BE2C (cell line): ENCODE measurements at regions not wholly inside any gene's neighbourhood (a gene's known extent, or its start where the extent isn't known, plus 50 kb on each side); places are given as distances from the start of the nearest gene placed in this dataset.

Experiments
- DNase-seq: peaks from one replicate; pipeline ENCODE4 v3.0.0-alpha.2; 2020
- H3K27me3 ChIP-seq: fragments of 250-450 bp; sonication (Bioruptor Pico); 2 replicates; pipeline ENCODE4 v1.5.1; 2020; ENCODE audit warnings: mild to moderate bottlenecking
- H3K36me3 ChIP-seq: fragments of 250-450 bp; sonication (Bioruptor Pico); 2 replicates; pipeline ENCODE4 v1.5.1; 2020; ENCODE audit warnings: mild to moderate bottlenecking
- H3K4me1 ChIP-seq: fragments of 250-450 bp; sonication (Bioruptor Pico); 2 replicates; pipeline ENCODE4 v1.5.1; 2020
- H3K4me3 ChIP-seq: 2 replicates; pipeline ENCODE4 v1.5.1; 2011; ENCODE audit warnings: low read depth, low read length
- H3K9me3 ChIP-seq: fragments of 250-450 bp; sonication (Bioruptor Pico); 2 replicates; pipeline ENCODE4 v1.5.1; 2020
- CTCF ChIP-seq: IDR thresholded peaks from 2 replicates; pipeline ENCODE4 v1.5.1; 2012; ENCODE audit warnings: mild to moderate bottlenecking, low read depth, low read length

- no peaks in the 10 kb centered on the region for H3K36me3 ChIP-seq
- DNase-seq, result no peak
- no peak overlapping the region for H3K4me3 ChIP-seq
- no peak for TF ChIP-seq CTCF
- peaks cover 10% of the 10 kb centered on the region for H3K27me3 ChIP-seq
- no peaks in the 10 kb centered on the region for H3K4me1 ChIP-seq
- no peaks in the 10 kb centered on the region for H3K9me3 ChIP-seq
These were observed 53.0 kb upstream of the CLDN14 start for GRCh38 chr21:36532769-36533467.

GRCh38 chr21:36533468-36533848 lies 53.5 kb upstream of the CLDN14 start:
- H3K9me3 ChIP-seq, result no peaks in the 10 kb centered on the region
- no peaks in the 10 kb centered on the region for H3K36me3 ChIP-seq
- peaks cover 7% of the 10 kb centered on the region for H3K27me3 ChIP-seq
- no peak overlapping the region for H3K4me3 ChIP-seq
- H3K4me1 ChIP-seq, result no peaks in the 10 kb centered on the region
- TF ChIP-seq CTCF, result no peak
- no peak for DNase-seq

DNA sequence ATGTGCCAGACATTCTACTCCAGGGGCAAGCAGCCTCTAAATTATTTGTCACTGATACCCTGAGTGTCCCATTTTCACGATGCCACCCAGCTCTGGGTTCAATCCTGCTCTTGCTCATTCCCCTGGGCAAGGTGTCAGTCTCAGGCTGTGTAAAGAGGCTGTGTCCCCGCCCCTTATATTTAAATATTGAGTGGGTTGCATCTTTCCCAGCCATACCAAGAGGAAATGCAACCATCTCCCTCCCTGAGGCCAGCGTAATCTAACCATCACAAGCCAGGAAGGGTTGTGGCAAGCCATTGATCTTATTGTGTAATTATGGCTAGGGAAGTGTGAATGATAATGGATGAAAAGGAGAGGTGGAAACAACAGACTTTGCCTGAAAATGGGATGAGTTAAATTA lies 54.7 kb upstream of the CLDN14 start:
- peaks cover 2% of the 10 kb centered on the region for H3K27me3 ChIP-seq

DNA sequence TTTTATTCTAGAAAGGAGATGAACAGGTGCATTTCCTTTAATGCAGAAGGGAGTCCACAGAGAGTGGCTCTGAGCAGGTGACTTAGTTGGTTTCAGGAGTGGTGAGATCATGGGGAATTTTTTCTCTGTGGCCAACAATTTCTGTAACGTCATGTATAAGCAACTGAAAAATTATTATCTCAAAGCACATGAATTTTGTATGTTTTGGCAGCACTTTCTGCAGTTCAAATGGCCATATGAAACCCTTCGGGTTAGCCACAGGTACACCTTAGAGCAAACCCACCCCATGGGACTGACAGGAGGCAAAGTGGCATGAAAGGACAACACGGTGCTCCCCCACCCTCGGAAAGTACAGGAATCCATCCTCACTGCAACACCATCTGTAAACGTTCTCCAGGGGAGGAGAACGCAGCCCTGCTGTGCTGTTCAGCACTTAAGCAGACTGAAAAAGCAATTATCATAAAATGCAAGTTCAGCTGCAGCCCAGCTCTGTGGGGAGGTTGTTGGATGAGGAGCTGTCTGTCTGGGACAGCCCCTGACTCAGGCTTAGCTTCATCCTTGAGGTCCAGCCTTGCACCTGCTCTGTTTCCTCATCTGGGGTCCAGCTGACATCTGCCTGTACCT lies 55.8 kb upstream of the CLDN14 start:
- Histone ChIP-seq H3K4me1 (no peaks in the 10 kb centered on the region), H3K9me3 (no peaks in the 10 kb centered on the region), H3K4me3 (no peak overlapping the region), H3K36me3 (no peaks in the 10 kb centered on the region), H3K27me3 (no peaks in the 10 kb centered on the region)
- no peak for DNase-seq
- TF ChIP-seq CTCF, result no peak

More for the DNA sequence above, 54.7 kb upstream of the CLDN14 start:
- H3K4me3 ChIP-seq, result no peak overlapping the region
- H3K4me1 ChIP-seq, result no peaks in the 10 kb centered on the region
- H3K9me3 ChIP-seq, result no peaks in the 10 kb centered on the region
- no peak for TF ChIP-seq CTCF
- no peak for DNase-seq
- no peaks in the 10 kb centered on the region for H3K36me3 ChIP-seq

- no peak for TF ChIP-seq CTCF
- H3K9me3 ChIP-seq, result no peaks in the 10 kb centered on the region
- H3K4me3 ChIP-seq, result no peak overlapping the region
- no peaks in the 10 kb centered on the region for H3K4me1 ChIP-seq
- peaks cover 18% of the 10 kb centered on the region for H3K27me3 ChIP-seq
- DNase-seq, result no peak
- no peaks in the 10 kb centered on the region for H3K36me3 ChIP-seq
These were observed 58.8 kb upstream of the CLDN14 start for GRCh38 chr21:36538761-36539160.

- TF ChIP-seq CTCF, result no peak
- Histone ChIP-seq H3K36me3 (no peaks in the 10 kb centered on the region), H3K9me3 (no peaks in the 10 kb centered on the region), H3K27me3 (peaks cover 18% of the 10 kb centered on the region), H3K4me3 (no peak overlapping the region), H3K4me1 (no peaks in the 10 kb centered on the region)
- DNase-seq, result no peak
These were observed 59.7 kb upstream of the CLDN14 start for GRCh38 chr21:36539434-36540150.
